ENCODE measurements at regions not wholly inside any gene's neighbourhood (a gene's known extent, or its start where the extent isn't known, plus 50 kb on each side); places are given as distances from the start of the nearest gene placed in this dataset.

DNA sequence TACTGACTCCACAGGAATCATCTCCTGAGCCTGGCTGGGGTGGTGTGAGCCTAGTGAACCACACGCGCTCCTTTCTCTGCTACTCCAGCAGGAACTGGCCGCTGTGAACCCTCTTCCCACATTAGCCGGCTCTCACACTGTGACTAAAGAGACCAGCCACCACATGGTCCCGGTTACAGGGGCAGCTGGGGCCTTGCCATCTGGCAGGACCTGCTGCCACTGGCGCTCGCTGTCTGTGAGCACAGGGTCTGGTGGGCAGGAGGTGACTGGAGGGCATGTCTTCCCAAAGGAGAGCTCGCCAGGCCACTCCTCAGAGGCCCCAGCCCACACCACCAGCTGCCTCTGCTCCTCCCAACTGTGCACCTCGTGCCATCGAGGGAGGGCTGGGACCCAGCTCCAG is 99.3 kb downstream of the SINHCAF start:
- TF ChIP-seq, protein P1, sequence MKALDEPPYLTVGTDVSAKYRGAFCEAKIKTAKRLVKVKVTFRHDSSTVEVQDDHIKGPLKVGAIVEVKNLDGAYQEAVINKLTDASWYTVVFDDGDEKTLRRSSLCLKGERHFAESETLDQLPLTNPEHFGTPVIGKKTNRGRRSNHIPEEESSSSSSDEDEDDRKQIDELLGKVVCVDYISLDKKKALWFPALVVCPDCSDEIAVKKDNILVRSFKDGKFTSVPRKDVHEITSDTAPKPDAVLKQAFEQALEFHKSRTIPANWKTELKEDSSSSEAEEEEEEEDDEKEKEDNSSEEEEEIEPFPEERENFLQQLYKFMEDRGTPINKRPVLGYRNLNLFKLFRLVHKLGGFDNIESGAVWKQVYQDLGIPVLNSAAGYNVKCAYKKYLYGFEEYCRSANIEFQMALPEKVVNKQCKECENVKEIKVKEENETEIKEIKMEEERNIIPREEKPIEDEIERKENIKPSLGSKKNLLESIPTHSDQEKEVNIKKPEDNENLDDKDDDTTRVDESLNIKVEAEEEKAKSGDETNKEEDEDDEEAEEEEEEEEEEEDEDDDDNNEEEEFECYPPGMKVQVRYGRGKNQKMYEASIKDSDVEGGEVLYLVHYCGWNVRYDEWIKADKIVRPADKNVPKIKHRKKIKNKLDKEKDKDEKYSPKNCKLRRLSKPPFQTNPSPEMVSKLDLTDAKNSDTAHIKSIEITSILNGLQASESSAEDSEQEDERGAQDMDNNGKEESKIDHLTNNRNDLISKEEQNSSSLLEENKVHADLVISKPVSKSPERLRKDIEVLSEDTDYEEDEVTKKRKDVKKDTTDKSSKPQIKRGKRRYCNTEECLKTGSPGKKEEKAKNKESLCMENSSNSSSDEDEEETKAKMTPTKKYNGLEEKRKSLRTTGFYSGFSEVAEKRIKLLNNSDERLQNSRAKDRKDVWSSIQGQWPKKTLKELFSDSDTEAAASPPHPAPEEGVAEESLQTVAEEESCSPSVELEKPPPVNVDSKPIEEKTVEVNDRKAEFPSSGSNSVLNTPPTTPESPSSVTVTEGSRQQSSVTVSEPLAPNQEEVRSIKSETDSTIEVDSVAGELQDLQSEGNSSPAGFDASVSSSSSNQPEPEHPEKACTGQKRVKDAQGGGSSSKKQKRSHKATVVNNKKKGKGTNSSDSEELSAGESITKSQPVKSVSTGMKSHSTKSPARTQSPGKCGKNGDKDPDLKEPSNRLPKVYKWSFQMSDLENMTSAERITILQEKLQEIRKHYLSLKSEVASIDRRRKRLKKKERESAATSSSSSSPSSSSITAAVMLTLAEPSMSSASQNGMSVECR (CRISPR knock-in tag; IDR thresholded peaks at IDR 0.05; ENCODE audit: borderline replicate concordance), result no peak
- TF ChIP-seq, protein P2, sequence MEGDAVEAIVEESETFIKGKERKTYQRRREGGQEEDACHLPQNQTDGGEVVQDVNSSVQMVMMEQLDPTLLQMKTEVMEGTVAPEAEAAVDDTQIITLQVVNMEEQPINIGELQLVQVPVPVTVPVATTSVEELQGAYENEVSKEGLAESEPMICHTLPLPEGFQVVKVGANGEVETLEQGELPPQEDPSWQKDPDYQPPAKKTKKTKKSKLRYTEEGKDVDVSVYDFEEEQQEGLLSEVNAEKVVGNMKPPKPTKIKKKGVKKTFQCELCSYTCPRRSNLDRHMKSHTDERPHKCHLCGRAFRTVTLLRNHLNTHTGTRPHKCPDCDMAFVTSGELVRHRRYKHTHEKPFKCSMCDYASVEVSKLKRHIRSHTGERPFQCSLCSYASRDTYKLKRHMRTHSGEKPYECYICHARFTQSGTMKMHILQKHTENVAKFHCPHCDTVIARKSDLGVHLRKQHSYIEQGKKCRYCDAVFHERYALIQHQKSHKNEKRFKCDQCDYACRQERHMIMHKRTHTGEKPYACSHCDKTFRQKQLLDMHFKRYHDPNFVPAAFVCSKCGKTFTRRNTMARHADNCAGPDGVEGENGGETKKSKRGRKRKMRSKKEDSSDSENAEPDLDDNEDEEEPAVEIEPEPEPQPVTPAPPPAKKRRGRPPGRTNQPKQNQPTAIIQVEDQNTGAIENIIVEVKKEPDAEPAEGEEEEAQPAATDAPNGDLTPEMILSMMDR (IDR thresholded peaks at IDR 0.05), result no peak
- TF ChIP-seq ZNF263 (CRISPR knock-in tag; IDR thresholded peaks at IDR 0.05; ENCODE audit: low read depth) (no peak), GTF2I (CRISPR knock-in tag; conservative IDR thresholded peaks at IDR 0.05) (no peak), ZBTB43 (CRISPR knock-in tag; IDR thresholded peaks at IDR 0.05) (no peak), SMAD4 (CRISPR knock-in tag; IDR thresholded peaks at IDR 0.05) (no peak), USF2 (CRISPR knock-in tag; IDR thresholded peaks at IDR 0.05) (no peak), GABPB1 (CRISPR knock-in tag; IDR thresholded peaks at IDR 0.05) (no peak), JAZF1 (CRISPR knock-in tag; IDR thresholded peaks at IDR 0.05) (no peak), NR2C2 (CRISPR knock-in tag; IDR thresholded peaks at IDR 0.05) (no peak)
- TF ChIP-seq, protein P3, sequence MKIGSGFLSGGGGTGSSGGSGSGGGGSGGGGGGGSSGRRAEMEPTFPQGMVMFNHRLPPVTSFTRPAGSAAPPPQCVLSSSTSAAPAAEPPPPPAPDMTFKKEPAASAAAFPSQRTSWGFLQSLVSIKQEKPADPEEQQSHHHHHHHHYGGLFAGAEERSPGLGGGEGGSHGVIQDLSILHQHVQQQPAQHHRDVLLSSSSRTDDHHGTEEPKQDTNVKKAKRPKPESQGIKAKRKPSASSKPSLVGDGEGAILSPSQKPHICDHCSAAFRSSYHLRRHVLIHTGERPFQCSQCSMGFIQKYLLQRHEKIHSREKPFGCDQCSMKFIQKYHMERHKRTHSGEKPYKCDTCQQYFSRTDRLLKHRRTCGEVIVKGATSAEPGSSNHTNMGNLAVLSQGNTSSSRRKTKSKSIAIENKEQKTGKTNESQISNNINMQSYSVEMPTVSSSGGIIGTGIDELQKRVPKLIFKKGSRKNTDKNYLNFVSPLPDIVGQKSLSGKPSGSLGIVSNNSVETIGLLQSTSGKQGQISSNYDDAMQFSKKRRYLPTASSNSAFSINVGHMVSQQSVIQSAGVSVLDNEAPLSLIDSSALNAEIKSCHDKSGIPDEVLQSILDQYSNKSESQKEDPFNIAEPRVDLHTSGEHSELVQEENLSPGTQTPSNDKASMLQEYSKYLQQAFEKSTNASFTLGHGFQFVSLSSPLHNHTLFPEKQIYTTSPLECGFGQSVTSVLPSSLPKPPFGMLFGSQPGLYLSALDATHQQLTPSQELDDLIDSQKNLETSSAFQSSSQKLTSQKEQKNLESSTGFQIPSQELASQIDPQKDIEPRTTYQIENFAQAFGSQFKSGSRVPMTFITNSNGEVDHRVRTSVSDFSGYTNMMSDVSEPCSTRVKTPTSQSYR (CRISPR knock-in tag; IDR thresholded peaks at IDR 0.05), result no peak
- TF ChIP-seq, protein P4, sequence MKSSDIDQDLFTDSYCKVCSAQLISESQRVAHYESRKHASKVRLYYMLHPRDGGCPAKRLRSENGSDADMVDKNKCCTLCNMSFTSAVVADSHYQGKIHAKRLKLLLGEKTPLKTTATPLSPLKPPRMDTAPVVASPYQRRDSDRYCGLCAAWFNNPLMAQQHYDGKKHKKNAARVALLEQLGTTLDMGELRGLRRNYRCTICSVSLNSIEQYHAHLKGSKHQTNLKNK (CRISPR knock-in tag; IDR thresholded peaks at IDR 0.05), result no peak
